Neuronal stem cell (in vitro differentiated cells): ENCODE measurements at regions not wholly inside any gene's neighbourhood (a gene's known extent, or its start where the extent isn't known, plus 50 kb on each side); places are given as distances from the start of the nearest gene placed in this dataset.
A peak's percentile ranks its signal among the peaks of the same experiment; 100 is the strongest.
"Not testable (repeated sequence)": the region's sequence is repeated elsewhere in the genome, so short reads cannot be mapped to it uniquely, and the experiment has no call there.

ENCODE experiments used
- DNase-seq: peaks from one replicate; pipeline ENCODE4 v3.0.0-alpha.2; 2013; ENCODE audit warnings: low spot score
- H2AFZ ChIP-seq: one replicate; pipeline ENCODE4 v1.6.1; 2013; ENCODE audit warnings: mild to moderate bottlenecking, low read length, inconsistent platforms
- H2AK5ac ChIP-seq: 2 replicates; pipeline ENCODE4 v1.6.1; 2013; ENCODE audit warnings: low read depth, mild to moderate bottlenecking, inconsistent platforms, low read length, moderate library complexity, mixed read lengths
- H2BK120ac ChIP-seq: 2 replicates; pipeline ENCODE4 v1.6.1; 2013; ENCODE audit warnings: low read depth, mild to moderate bottlenecking, inconsistent platforms, low read length, moderate library complexity, mixed read lengths
- H2BK12ac ChIP-seq: one replicate; pipeline ENCODE4 v1.6.1; 2013; ENCODE audit warnings: low read length, inconsistent platforms
- H2BK15ac ChIP-seq: 2 replicates; pipeline ENCODE4 v1.6.1; 2013; ENCODE audit warnings: mild to moderate bottlenecking, low read length, inconsistent platforms, mixed read lengths
- H2BK5ac ChIP-seq: one replicate; pipeline ENCODE4 v1.6.1; 2013; ENCODE audit warnings: inconsistent platforms, mild to moderate bottlenecking, low read length, moderate library complexity
- H3K14ac ChIP-seq: one replicate; pipeline ENCODE4 v1.6.1; 2013; ENCODE audit warnings: low read length, inconsistent platforms
- H3K18ac ChIP-seq: 2 replicates; pipeline ENCODE4 v1.6.1; 2013; ENCODE audit warnings: low read length, inconsistent platforms
- H3K23ac ChIP-seq: 2 replicates; pipeline ENCODE4 v1.6.1; 2013; ENCODE audit warnings: low read depth, mild to moderate bottlenecking, mixed read lengths, low read length, inconsistent platforms; ENCODE audit not compliant: poor library complexity
- H3K27ac ChIP-seq: replicated peaks from 3 replicates; pipeline ENCODE4 v1.5.1; 2013; ENCODE audit warnings: low read length, inconsistent platforms
- H3K27me3 ChIP-seq, 3 experiments: 2 replicates each; pipeline ENCODE4 v1.6.1; 2013; ENCODE audit warnings: low read length in 3 of 3, mild to moderate bottlenecking in 2 of 3, inconsistent platforms in 1 of 3, low read depth in 1 of 3, mixed read lengths in 1 of 3, moderate library complexity in 1 of 3; ENCODE audit not compliant: control insufficient read depth in 3 of 3, insufficient read depth in 3 of 3
- H3K36me3 ChIP-seq, 2 donors: replicated peaks in 1 of 2; 2 replicates each; pipeline ENCODE4 v1.6.1; 2013; ENCODE audit warnings: low read length in 2 of 2; ENCODE audit not compliant: control insufficient read depth in 2 of 2, insufficient read depth in 2 of 2
- H3K4ac ChIP-seq: 2 replicates; pipeline ENCODE4 v1.6.1; 2013; ENCODE audit warnings: inconsistent platforms, mild to moderate bottlenecking, low read length, moderate library complexity
- H3K4me1 ChIP-seq, 2 donors: 1 replicate in 1 of 2; 2 replicates in 1 of 2; pipeline ENCODE4 v1.6.1; 2013; ENCODE audit warnings: low read length in 2 of 2, low read depth in 1 of 2; ENCODE audit not compliant: control insufficient read depth in 2 of 2, insufficient read depth in 1 of 2
- H3K4me2 ChIP-seq: one replicate; pipeline ENCODE4 v1.6.1; 2013; ENCODE audit warnings: mild to moderate bottlenecking, low read length, inconsistent platforms; ENCODE audit not compliant: insufficient read depth, poor library complexity, severe bottlenecking
- H3K4me3 ChIP-seq, 2 donors: 2 replicates each; pipeline ENCODE4 v1.5.1; 2013; ENCODE audit warnings: low read length in 2 of 2, mild to moderate bottlenecking in 2 of 2, inconsistent platforms in 1 of 2, moderate library complexity in 1 of 2
- H3K79me1 ChIP-seq: one replicate; pipeline ENCODE4 v1.6.1; 2013; ENCODE audit warnings: low read depth, mild to moderate bottlenecking, inconsistent platforms, low read length, moderate library complexity
- H3K9ac ChIP-seq: one replicate; pipeline ENCODE4 v1.6.1; 2013; ENCODE audit warnings: mild to moderate bottlenecking, low read depth, low read length, inconsistent platforms; ENCODE audit not compliant: poor library complexity
- H3K9me3 ChIP-seq, 2 donors: replicated peaks in 1 of 2; 2 replicates each; pipeline versions ENCODE3 to v1.6.1; 2013; ENCODE audit warnings: low read length in 2 of 2, mild to moderate bottlenecking in 2 of 2, inconsistent platforms in 1 of 2, low read depth in 1 of 2, mixed read lengths in 1 of 2, moderate library complexity in 1 of 2; ENCODE audit not compliant: control insufficient read depth in 2 of 2, insufficient read depth in 1 of 2
- H4K8ac ChIP-seq: one replicate; pipeline ENCODE4 v1.6.1; 2013; ENCODE audit warnings: low read depth, mild to moderate bottlenecking, inconsistent platforms, low read length, moderate library complexity
- H4K91ac ChIP-seq: one replicate; pipeline ENCODE4 v1.6.1; 2013; ENCODE audit warnings: low read length, low read depth, mild to moderate bottlenecking, inconsistent platforms; ENCODE audit not compliant: poor library complexity
- WGBS, 2 donors: extraction: QIAGEN DNeasy Blood & Tissue Kit; methylation state at CpG; one replicate each; pipeline ENCODE4 v1.1.7; 2013; ENCODE audit warnings: missing lambda C conversion rate in 2 of 2, mixed read lengths in 1 of 2; ENCODE audit not compliant: insufficient read length in 2 of 2, insufficient replicate concordance in 1 of 2; ENCODE audit errors: extremely low coverage in 2 of 2; 5-methylcytosine and 5-hydroxymethylcytosine counted together

- H3K14ac ChIP-seq, result no peak overlapping the region
- H2AK5ac ChIP-seq, result no peak overlapping the region
- H3K36me3 ChIP-seq, result no peaks in the 10 kb centered on the region
- H3K9me3 ChIP-seq, result no peaks in the 10 kb centered on the region
- H3K79me1 ChIP-seq, result no peaks in the 10 kb centered on the region
- no peak overlapping the region for H2AFZ ChIP-seq
- no peak overlapping the region for H4K91ac ChIP-seq
- WGBS, 2 donors, result no CpG with 5 or more reads among the region's 14 CpGs
- H3K27me3 ChIP-seq, result peaks cover 0 to 5% (median 0%) of the 10 kb centered on the region in 3 experiments
- no peak overlapping the region for H3K18ac ChIP-seq
- no peak overlapping the region for H3K9ac ChIP-seq
- no peak overlapping the region for H2BK5ac ChIP-seq
- H3K27ac ChIP-seq, result no peak overlapping the region
- H3K4me3 ChIP-seq, result no peak overlapping the region
- H4K8ac ChIP-seq, result no peak overlapping the region
- H2BK120ac ChIP-seq, result no peak overlapping the region
- no peak for DNase-seq
- no peak overlapping the region for H2BK15ac ChIP-seq
- no peak overlapping the region for H3K4ac ChIP-seq
- H3K4me2 ChIP-seq, result no peak overlapping the region
- no peak overlapping the region for H3K23ac ChIP-seq
- no peaks in the 10 kb centered on the region for H3K4me1 ChIP-seq
- H2BK12ac ChIP-seq, result no peak overlapping the region
Observed at GRCh38 chr20:43384101-43384940, 73.4 kb upstream of the SRSF6 start.

DNA sequence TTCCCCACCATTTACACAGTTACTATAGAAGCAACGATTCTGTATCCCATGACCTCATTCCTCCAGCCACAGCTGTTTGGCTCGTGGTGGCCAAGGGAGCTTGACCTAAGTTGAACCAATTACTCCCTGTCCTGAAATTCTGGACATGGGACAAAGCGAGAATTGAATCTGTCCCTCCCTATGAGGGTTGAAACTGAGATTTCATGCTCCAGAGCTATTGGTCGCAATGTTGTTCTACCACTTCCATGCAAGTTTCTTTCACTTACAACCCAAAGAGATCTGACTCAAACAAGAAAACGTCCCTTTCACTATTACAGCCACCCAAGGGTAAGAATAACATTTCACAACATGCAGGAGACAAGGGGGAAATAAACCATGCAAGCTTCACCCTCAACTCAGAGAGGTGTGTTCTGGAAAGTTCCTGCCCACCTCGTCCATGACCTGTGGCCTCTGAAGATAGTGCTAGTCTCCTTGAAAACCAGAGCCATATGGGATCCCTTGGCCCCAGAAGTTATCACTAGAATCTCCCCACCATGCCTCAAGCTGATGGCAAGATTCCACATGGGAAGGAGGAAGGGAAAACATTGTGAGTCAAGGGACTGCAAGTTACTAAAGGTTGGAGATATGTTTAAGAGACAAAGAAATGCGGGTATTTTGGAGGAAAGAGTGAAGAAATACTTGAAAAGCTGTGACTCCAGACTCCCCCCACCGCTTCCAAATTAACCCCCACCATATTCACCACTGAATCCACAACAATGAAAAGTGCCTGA is 74.5 kb upstream of the SRSF6 start:
- no peaks in the 10 kb centered on the region for H3K9me3 ChIP-seq
- H2BK15ac ChIP-seq, result no peak overlapping the region
- no peak overlapping the region for H2BK12ac ChIP-seq
- no peak overlapping the region for H3K9ac ChIP-seq
- peaks cover 0 to 3% (median 0%) of the 10 kb centered on the region in 3 experiments for H3K27me3 ChIP-seq
- DNase-seq, result no peak
- no peak overlapping the region for H3K4ac ChIP-seq
- no peak overlapping the region for H3K23ac ChIP-seq
- no peak overlapping the region for H3K14ac ChIP-seq
- H4K91ac ChIP-seq, result no peak overlapping the region
- no peaks in the 10 kb centered on the region for H3K36me3 ChIP-seq
- H4K8ac ChIP-seq, result no peak overlapping the region
- H3K4me3 ChIP-seq, result no peak overlapping the region
- H2BK5ac ChIP-seq, result no peak overlapping the region
- no CpG with 5 or more reads among the region's 8 CpGs for WGBS, 2 donors
- no peak overlapping the region for H2AFZ ChIP-seq
- no peaks in the 10 kb centered on the region for H3K4me1 ChIP-seq
- H3K4me2 ChIP-seq, result no peak overlapping the region
- no peaks in the 10 kb centered on the region for H3K79me1 ChIP-seq
- H3K18ac ChIP-seq, result no peak overlapping the region
- H3K27ac ChIP-seq, result no peak overlapping the region
- H2AK5ac ChIP-seq, result no peak overlapping the region
- no peak overlapping the region for H2BK120ac ChIP-seq

- H2AFZ ChIP-seq, result not testable (repeated sequence)
Observed at GRCh38 chr20:43382135-43382534, 75.6 kb upstream of the SRSF6 start.

GRCh38 chr20:43381533-43381932 is 76.2 kb upstream of the SRSF6 start:
- not testable (repeated sequence) for H3K4me3 ChIP-seq, H3K27ac ChIP-seq, H2BK5ac ChIP-seq, H3K79me1 ChIP-seq, H3K4ac ChIP-seq, H2BK15ac ChIP-seq, H3K4me2 ChIP-seq, H3K9me3 ChIP-seq, H2AFZ ChIP-seq, H4K91ac ChIP-seq, H3K18ac ChIP-seq, H3K4me1 ChIP-seq, H4K8ac ChIP-seq, DNase-seq, H2BK12ac ChIP-seq, H2BK120ac ChIP-seq, H3K23ac ChIP-seq, H2AK5ac ChIP-seq, H3K27me3 ChIP-seq, H3K36me3 ChIP-seq, H3K14ac ChIP-seq, H3K9ac ChIP-seq
- WGBS, 2 donors, result no CpG with 5 or more reads among the region's 9 CpGs

More at GRCh38 chr20:43382135-43382534, 75.6 kb upstream of the SRSF6 start:
- not testable (repeated sequence) for H3K4me3 ChIP-seq, H2BK5ac ChIP-seq, H4K91ac ChIP-seq, H3K4ac ChIP-seq, H3K4me2 ChIP-seq, H3K23ac ChIP-seq, H2BK12ac ChIP-seq, H2BK15ac ChIP-seq, H2AK5ac ChIP-seq, H3K9ac ChIP-seq, H4K8ac ChIP-seq, DNase-seq, H3K18ac ChIP-seq, H2BK120ac ChIP-seq, H3K27ac ChIP-seq, H3K4me1 ChIP-seq, H3K79me1 ChIP-seq, H3K36me3 ChIP-seq, H3K9me3 ChIP-seq, H3K27me3 ChIP-seq
- H3K14ac ChIP-seq, result peak overlapping the region; percentile 31
- WGBS, 2 donors, result no CpG with 5 or more reads among the region's 6 CpGs
